ENCODE measurements at regions not wholly inside any gene's neighbourhood (a gene's known extent, or its start where the extent isn't known, plus 50 kb on each side); places are given as distances from the start of the nearest gene placed in this dataset.

DNA sequence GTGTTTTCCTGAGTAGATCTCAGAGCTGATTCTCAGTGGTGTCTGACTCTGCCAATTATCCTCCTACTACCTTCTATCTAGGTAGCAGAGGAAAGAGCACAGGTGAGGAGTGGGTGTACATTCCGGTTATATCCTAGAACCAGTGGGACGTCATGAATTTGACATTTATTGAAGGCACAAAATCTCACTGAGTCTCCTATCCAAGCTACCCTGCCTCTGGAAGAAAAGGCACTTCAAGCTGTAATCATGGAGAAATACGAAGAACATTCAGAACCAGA, 952.2 kb downstream of the TUSC7 start:
- DNase-seq (ENCODE audit: low spot score), result no peak

DNA sequence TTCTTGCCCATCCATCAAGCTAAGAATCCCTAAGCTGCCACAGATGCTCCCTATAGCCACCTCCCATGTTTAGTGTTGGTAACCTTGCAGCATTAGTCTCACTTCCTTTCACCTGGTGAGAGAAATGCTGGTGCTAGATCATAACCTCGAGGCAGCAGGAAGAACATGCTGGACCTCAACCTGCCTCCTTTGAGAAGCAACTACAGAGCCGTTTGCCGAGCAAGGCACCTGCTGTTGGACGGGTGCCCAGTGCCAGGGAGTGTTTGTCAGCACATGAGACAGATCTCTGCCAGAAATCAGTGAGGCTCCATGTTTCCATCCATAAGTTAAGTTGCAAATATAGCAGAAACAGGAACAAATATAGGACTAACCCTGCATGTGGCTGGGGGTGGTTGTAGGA, 955.7 kb downstream of the TUSC7 start:
- DNase-seq (ENCODE audit: low spot score), result no peak

DNA sequence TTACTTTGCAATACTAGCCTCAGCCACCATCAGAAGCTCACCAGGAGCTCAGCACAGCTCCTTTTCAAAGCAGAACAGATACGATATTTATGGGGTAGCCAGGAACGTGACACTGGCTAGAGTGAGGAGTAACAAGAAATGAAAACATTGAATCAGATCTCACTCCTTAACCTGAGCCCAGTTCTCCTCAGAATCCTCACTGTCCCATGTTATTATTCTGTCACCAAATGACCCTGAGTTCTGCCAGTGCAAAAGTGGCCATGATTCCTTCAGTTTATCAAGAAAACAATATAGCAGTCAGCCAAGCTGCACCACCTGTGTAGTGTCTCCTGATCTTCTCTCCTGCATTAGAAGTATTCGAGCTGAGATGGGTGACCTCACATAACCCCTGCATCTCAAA, 956.7 kb downstream of the TUSC7 start:
- DNase-seq (ENCODE audit: low spot score), result no peak

DNA sequence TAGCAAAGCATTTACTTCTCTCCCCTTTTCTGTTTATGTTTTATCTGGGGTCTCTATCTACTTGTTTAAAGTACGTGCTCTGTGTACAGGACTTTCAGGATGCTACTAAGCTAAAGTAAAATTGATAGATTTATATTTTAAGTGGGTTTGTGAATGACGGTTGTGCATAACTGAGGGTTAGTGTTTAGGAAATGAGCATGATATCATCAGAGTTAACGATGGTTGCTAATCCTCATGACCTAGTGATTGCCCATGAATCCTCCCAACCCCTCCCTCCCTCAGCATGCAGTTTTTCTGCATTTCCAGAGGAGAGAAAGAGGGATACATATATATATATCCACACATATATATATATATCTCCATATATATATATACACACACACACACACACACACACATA, 957.2 kb downstream of the TUSC7 start:
- no peak for DNase-seq (ENCODE audit: low spot score)

DNA sequence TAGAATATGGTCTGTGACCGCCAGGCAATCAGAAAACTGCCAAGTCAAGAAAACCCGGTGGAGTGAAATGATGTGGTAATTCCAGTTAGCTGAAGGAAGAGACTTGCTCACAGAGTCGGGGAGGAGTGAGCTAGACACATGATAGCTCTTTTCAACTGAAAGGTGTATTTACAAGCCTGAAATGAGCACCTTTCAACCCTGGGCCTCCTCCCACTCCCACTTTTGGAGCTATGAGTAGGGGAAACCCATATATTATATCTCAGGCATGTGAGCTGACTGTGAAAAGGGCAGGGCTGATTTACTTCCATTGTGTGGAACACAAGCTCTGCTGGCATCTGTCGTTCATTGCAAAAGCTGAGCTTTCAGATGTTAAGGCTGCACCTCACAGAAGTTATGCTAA, 960.2 kb downstream of the TUSC7 start:
- DNase-seq (ENCODE audit: low spot score), result no peak

DNA sequence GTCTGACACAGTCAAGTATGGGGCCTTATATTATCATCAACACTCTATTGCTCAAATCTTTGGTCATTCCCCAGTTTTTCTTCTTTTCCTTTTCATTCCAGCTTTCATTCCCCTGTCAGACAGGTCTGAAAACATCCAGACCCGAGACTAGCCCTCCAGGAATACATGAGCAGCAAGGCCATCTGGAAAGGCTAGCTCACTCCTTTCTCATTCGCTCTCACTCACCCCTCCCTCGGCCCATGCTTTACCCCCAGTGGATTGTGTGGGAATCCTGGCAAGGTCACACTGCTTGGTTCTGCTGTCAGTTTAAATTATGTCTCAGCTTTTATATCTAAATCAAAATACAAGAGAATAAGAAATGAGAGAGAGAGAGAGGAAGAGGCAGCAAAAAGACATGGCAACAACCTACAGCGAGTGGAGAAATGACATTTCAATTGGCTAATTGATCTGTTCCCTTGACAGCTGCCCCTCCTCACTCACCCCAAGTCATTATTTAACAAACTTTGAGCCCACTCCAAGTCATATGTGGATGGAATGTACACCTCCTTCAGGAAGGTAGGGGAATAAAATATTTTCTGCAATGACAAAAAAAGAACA, 962.2 kb downstream of the TUSC7 start:
- DNase-seq (ENCODE audit: low spot score), result no peak

DNA sequence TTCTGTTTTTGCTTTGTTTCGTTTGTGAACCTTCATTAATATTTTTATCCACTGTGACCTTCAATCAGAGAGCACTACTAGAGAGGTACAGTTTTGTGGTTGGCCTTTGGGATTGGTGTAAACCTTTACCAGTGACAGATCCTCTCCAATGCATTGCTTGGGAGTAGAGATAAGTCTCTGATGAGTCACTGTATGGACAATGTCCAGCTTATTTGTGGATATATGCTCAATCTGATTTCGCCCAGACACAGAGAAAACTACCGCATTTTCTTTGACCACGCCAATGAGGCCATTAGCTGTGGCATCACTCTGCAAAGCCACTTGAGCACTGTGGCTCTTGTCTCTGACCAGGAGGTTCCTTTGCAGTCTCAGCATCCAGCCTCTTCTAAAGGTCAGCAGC, 964.7 kb downstream of the TUSC7 start:
- DNase-seq (ENCODE audit: low spot score), result no peak

DNA sequence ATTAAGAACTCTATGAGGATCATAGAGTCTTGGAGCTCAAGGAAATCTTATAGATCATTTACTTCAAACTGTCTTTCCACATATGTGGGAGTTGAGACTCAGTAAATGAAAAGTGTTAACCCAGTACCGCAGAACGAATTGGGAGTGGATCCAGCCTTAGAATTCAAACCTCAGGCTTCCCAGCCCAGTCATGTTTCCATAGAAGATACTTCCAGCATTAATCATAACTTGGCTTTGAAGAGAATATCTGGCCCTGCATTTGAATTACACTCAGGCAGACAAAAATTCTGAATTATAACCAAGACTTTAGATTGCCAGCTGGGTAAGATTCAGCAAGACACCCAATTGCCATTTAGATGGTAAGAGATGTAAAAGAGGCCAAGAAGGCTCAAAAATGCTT, 972.0 kb downstream of the TUSC7 start:
- DNase-seq (ENCODE audit: low spot score), result no peak

DNA sequence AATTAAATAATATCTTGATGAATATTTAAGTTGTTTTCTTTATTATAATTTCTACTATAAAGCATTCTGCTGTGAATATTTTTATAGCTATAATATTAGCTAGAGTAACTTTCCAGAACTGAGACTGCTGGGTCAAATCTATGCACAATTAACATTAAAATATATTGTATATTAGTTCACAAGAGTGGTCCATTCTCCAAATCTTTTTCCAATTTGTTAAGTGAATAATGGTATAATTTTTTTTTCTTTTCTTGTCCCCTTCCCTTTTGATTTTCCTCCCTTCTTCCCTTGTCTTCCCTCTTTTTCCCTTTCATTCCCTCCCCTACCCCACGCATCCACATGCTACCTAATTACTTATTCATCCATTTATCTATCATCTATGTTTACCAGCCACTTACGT, 977.5 kb downstream of the TUSC7 start:
- DNase-seq (ENCODE audit: low spot score), result no peak

DNA sequence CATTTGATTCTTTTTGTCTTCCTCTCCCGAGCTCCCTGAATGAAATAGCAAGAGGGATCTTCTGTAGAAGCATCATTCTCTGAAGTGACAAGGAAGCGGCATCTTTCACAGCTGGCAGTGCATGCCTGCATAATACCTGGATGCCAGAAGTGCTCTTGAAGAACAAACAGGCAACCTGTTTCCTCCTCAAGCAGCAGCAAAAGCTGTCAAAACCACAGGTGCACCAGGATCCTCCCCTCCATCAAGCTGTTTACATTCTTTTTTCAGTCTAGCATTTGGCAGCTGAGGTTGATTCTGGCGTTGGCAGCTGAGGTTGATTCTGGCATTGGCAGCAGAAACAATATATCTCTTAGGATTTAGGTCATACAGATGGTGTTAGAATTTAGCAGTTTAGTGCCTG, 979.0 kb downstream of the TUSC7 start:
- no peak for DNase-seq (ENCODE audit: low spot score)

DNA sequence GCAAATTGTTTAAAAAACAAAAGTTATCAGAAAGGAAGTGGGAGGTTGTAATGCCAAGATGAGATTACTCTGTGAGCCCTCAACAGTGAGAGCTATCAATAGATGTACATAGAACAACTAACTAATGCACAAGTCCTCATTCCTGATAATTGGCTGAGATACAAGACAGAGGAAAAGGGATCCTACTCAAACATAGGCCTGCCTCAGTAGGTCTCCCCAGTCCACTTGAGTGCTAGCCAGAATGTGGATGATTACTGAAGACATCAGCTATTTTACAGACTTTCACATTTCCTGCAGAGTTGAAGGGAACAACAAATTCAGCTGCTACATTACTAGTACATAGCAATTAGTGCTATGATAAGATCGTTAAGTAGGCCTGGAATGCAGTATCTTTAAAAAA, 981.9 kb downstream of the TUSC7 start:
- no peak for DNase-seq (ENCODE audit: low spot score)

DNA sequence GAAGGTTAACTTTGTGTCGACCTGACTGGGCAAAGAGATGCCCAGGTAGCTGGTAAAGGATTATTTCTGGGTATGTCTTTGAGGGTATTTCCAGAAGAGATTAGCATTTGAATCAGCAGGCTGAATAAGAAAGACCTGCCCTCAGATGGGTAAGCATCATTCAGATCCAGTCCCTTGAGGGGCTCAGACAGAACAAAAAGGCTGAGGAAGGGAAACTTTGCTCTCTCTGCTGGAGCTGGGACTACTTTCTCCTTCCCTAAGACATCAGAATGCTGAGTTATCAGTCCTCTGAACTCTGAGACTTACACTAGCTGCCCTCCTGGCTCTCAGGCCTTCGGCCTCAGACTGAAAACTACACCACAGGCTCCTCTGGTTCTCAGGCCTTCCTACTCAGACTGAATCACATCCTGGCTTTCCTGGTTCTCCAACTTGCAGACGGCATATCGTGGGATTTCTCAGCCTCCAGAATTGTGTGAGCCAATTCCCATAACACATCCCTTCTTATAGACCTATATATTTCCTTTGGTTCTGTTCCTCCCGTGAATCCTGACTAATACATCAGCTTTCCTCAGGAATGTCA, 982.9 kb downstream of the TUSC7 start:
- peak; percentile 38 for DNase-seq (ENCODE audit: low spot score)

DNA sequence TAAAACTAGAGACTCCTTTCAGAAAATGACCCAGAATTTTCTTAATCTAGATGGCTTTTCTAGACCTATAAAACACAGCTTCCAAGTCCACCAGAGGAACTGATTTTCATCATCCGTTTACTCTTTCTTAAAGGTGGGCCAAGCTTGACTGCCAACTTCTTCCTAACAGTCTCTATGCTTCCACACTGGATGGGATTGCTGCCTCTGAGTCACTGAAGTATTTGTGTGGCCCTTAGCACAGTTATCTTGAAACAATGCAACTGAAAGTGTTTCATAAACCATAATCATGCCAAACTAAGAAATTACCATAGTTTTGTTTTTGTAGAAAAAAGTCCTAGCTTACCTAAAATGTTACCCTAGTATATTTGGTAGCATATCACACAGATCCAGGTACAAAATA, 985.7 kb downstream of the TUSC7 start:
- DNase-seq (ENCODE audit: low spot score), result no peak

DNA sequence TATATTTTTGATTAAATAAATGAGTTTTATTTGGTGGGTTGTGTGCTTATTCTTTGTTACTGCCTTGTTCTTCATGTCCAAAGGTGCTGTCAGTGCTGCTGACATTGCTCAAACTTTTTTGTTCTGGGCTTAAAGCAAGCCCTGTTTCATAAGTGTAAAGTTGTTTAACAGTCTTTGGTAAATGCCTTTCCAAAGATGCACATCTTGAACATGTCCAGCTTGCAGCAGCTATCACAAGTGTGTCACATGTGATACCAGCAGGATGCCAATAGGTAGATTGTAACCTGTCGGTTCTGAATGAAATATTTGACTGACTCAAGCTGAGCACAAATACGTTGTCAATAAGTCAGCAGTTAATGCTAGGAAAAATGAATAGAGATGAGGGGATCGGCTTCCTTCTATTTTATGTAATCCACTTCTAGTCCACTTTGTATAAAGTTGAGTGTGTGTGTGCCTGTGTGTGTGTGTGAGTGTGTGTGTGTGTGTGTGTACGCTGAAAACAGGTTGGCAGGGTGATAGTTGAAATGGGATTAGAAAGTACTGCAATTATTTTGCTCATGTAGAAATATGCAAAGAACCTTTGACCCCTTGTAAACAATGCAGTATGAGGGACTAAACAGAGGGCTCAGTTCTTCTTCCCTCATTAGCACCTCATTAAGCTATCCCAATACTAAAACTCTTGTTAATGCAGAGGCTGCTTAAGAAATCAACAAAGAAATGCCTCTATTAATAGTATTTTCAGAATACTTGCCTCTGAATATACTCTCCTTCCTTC, 986.5 kb downstream of the TUSC7 start:
- DNase-seq (ENCODE audit: low spot score), result no peak

DNA sequence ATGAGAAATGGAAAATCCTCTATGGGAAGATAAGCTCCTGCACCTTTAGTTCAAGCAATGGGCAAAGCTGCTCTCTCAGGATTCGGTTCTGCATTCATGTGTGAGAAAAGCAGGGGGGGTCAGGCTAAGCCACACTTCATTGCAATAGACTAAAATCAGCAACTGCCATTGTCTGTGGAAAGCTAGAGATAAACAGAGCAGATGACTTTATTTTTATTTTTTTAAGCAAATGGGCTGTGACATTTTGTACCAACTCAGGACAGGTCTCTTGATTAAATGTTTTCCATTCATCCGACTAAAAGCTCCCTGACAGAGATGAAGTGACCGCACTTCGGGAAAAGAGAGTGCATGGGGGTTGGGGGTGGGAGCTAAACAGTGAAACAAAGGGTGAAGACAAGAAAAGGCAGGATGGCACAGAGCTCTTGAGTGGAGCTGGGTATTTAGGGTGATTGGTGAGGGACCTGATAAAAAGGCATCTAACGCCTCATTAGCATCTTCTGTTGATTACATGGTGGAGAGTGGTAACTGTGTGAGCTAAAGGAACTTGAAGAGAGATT, 987.4 kb downstream of the TUSC7 start:
- DNase-seq (ENCODE audit: low spot score), result no peak

DNA sequence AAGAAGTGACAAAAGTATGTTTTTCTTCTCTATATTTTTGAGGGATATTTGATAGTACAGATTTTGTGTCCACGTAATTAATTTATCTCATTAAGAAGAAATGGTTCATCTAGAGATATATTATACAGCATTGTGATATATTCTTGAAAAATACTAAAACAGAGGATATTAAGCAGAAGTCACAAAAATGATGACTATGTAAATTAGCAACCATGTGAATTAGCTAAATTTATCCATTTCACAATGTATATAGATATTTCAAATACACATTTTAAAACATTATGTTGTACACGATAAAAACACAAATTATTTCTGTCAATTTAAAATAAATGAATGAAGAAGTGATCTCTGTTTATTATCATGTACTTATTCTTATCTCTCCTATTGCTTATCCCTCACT, 989.5 kb downstream of the TUSC7 start:
- DNase-seq (ENCODE audit: low spot score), result no peak

DNA sequence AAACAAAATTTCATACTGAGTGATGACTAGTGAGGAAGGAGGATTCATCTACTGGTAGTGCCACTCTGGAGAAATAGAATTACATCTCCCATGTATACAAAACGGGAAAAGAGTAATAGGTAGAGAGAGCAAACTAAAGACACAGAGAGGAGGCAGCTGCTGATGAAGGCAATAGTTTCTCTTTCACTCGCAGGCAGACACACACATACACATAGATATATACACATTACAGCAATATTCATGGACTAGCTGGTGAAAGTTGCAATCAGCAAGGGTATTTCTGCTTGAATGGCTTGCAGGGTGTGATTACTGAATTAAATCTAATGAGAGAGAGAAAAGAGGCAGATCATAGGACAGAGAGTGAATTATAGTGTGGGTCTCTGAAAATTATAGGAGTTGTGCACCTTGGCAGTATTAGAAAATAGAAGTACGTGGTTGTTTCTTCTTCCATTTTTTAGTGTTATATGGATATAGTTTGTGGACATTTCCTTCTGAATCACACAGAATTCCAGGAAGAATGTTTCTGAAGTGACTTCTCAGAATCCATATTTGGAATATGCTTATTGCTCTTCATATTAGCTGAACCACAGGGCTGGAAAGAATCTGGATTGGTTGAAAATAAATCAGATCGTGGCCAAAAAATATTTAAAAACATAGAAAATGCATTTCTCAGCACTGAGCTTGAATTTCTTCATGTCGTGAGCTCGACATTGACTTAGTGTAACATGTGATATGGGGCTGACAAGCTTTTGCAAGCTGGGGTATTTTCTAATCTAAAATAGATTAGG, 991.2 kb downstream of the TUSC7 start:
- DNase-seq (ENCODE audit: low spot score), result no peak

DNA sequence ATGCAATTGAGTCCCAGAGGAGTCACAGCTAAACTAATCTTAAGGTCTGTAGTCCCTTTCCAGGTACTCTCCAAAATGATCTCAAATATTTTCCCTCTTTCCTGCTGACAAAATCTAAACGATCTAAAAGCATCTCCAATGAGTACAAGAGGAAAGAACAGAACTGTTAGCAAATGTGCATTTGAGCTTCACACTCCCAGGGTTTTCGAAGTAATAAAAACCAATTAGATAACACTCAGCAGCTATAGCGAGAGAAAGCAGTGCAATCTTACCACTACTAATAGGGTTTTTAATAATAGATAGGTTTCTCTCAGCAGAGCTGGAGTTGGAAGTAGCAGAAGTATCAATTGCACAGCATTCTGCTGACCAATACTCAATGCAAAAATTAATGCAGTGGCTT, 995.4 kb downstream of the TUSC7 start:
- no peak for DNase-seq (ENCODE audit: low spot score)

DNA sequence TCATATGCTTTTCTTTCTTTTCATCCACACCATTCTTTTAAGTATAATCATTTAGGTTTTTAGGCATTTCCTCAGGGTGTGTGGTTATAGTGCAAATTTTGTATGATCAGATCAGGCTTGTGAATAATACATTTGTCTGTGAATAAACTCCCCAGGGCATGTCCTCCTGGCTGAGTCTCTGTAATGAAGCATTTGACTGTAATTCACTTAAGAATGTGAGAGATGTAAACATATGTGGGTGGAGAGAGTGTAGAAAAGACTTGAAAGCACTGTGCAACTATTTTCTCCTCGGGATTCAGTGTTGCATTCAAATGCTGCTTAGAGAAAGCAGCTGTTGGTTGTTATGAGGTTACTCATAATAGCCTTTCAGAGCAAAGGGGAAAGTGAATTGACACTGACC, 996.5 kb downstream of the TUSC7 start:
- no peak for DNase-seq (ENCODE audit: low spot score)

DNA sequence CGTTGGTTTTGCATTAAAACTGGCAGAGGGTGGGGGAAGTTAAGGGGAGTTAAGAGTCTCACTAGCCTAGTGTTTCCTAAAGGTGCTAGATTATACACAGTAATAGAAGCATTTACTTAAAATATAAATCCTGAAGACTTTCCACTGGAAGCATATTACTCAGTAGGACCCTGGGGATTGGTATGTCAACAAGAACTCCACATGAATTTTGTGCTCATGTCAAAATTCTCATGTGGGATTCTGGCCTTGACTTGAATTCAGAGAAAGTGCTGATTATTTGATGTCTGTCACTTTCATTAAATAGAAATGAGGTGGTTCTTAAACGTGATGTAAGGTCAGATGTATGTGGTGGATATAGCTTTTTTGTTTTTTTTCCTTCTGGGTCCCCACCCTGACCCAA, 997.2 kb downstream of the TUSC7 start:
- DNase-seq (ENCODE audit: low spot score), result no peak

DNA sequence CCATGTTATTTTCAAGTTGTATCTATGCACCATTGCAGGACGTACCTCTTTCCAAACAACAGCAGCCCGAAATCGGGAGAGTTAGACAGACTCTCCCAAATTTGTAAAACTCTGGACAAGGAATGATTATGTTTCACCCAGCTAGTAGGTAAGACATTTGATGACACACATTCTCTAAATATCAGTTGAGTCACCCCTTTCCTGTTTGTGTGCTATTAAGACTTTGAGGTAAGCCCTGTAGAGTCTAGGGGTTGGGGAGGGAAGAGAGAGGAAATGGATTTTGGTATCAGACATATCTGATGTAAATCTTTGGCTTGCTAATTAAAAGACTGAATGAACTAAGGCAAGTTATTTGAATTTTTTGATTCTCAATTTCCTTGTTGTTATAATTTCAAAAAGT, 999.0 kb downstream of the TUSC7 start:
- DNase-seq (ENCODE audit: low spot score), result no peak

DNA sequence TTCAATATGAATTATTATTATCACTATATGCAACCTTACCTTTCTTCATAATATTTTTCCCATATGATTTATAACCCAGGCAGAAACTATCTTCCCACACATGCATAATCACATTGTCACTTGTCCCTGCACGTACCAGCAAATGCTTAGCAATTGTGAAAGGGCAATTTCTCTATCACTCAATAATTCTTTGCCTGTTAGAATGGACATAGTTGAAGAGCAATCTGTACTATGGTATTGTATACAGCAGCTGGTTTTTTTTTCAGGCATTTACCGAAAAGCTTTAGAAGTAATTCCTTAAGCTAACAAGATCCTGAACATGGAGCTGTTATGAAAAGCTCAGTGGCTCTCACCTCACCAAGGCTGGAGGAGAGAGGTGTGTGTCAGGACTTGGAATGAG, 999.5 kb downstream of the TUSC7 start:
- no peak for DNase-seq (ENCODE audit: low spot score)

DNA sequence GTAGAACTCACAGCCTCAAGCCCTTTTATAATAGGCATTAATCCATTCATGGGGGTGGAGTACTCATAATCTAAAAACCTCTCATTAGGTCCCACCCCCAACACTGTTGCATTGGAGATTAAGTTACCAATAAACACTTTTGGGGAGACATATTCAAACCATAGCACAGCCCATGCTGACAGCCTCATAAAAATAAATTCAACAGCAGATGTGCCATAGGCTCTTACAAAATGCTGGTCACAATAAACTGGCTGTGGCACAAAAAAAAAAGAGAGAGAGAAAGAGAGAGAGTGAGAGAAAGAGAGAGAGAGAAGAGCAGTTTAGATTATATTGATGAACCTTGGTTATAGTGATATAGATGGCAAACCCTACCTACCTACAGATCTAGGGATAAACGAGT, 1000.9 kb downstream of the TUSC7 start:
- DNase-seq (ENCODE audit: low spot score), result no peak
